ENCODE measurements at regions not wholly inside any gene's neighbourhood (a gene's known extent, or its start where the extent isn't known, plus 50 kb on each side); places are given as distances from the start of the nearest gene placed in this dataset.

DNA sequence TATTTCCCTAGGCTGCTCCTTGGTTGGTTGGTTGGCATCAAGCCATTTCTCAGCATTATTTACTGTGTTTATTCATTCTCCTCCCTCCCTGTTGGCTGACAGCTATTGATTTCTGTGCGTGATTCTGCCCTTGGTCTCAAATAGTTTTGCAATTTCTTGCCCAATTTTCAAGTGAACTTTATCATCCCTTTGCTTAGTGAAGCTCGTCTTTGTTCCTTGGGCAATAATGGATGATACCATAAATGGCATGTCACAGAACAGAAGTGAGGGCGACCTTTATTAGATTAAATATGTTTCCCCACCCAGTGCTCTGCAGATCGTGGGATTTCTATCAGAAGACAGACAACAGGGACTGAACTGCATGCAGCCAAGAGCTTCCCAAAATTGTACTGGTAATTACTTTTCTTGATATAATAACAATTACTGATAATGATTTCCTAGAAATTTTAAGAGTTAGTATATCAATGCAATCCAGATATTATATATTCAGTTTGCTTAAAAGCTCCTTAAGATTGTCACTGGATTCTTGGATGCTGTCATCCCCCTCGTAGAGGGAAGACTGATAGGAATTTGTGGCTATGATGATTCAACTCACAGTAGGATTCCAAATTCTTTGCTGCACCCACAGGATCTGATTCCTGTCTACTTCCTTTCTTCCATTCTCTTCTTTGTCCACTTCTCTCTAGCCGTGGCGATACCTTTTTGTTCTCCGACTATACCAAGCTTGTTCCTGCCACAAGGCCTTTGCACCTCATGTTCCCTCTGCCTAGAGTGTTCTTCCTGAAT lies 122.1 kb upstream of the KAZN start:
- no peak for DNase-seq (ENCODE audit: extremely low read depth in 1 of 2, low read depth in 1 of 2)

- no peak for DNase-seq (ENCODE audit: extremely low read depth in 1 of 2, low read depth in 1 of 2)
These were observed 120.4 kb upstream of the KAZN start for GRCh38 chr1:14478120-14478519.

- no peak for DNase-seq (ENCODE audit: extremely low read depth in 1 of 2, low read depth in 1 of 2)
These were observed 118.6 kb upstream of the KAZN start for GRCh38 chr1:14479865-14480264.

- no peak for DNase-seq (ENCODE audit: extremely low read depth in 1 of 2, low read depth in 1 of 2)
These were observed 115.6 kb upstream of the KAZN start for GRCh38 chr1:14482784-14483450.

- no peak for DNase-seq (ENCODE audit: extremely low read depth in 1 of 2, low read depth in 1 of 2)
These were observed 113.2 kb upstream of the KAZN start for GRCh38 chr1:14485285-14485684.

DNA sequence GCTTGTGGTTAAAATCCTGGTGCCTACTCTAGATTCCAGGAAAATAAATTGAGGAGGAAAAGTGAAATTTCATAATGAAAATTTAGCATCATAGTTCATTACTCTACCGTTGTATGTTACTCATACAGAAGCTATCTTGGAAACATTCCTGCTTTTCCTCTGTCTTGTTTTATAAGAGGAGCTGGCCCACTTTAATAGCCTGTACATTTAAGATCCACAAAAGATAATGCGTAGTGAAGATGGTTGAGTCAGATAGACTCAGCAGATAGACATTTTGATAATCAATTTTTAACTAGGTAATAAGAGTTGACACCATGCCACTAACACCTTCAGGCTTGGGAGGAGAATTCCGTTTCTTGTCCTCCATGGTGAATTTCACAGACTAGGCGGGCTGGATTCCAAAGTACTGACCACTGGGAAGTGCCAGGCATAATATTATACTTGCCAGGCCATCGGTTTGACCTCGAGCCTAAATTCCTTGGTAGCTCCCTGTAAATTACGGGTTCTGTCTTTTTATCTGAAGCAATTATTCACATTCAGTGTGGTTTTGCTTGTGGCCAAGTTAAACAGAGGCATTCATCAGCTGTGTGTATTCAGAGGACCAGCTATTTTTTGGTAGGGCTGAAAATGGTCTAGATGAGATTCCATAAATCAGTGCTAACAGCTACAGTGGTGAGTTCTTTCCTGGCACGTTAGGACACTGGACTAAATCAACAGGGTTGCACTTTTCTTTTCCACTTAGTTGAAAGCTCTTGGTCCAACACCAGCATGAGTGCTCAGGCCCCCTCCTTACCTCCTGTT lies 111.9 kb upstream of the KAZN start:
- DNase-seq (ENCODE audit: extremely low read depth in 1 of 2, low read depth in 1 of 2), result no peak

DNA sequence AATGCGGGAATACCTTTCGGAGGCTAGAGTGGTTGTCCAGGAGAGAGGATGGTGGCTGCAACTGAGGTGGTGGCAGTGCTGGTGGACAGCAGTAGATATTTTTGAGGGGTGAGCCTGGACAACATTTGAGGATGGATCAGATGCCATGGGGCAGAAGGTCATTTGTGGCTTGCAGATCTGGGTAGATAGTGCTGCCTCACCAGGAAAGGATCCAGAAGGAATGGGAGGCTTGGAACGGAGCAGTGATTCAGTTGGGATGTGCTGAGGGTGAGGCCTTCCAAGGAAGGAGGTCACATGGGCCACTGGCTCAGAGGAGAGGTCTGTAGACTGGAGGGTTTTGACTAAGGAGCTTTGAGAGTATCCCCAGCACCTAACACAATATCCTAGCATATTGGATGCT lies 110.8 kb upstream of the KAZN start:
- DNase-seq (ENCODE audit: extremely low read depth in 1 of 2, low read depth in 1 of 2), result no peak

DNA sequence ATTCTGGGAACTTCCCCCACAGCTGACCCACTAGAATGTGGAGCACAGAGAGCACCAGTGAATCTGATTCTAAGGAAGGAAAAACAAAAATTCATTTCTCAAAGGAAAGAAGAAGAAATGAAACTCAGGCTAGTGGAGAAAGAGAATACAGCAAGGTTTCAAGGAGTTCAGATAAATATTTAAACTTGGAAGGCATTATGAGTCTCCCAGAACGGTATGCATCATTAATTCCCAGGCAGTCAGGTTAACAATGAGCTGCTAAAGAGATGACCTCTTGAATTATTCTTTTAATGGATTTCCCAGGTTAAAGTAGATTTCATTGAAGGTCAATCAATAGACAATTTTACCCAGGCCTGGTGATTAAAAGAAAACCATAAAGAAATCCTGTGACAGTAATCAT lies 103.6 kb upstream of the KAZN start:
- DNase-seq (ENCODE audit: extremely low read depth in 1 of 2, low read depth in 1 of 2), result no peak

DNA sequence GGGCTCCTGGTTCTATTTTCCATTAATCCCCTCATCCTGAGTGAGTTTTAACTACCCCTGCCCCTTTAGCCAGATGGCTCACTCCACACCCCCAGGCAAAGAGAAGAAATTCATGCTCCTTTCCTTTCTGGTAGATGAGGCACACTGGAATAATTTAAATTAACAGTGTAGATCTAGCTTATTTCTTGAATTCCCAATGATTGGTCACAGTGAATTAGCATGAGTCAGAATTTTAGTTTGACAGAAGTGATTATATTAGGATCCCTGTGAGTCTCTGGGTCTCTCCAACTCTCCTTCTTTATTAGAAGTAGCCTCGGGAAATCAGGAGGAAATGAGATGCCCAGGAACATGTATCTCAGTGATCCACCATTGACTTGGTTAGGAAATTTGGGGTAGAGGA lies 103.1 kb upstream of the KAZN start:
- no peak for DNase-seq (ENCODE audit: extremely low read depth in 1 of 2, low read depth in 1 of 2)

DNA sequence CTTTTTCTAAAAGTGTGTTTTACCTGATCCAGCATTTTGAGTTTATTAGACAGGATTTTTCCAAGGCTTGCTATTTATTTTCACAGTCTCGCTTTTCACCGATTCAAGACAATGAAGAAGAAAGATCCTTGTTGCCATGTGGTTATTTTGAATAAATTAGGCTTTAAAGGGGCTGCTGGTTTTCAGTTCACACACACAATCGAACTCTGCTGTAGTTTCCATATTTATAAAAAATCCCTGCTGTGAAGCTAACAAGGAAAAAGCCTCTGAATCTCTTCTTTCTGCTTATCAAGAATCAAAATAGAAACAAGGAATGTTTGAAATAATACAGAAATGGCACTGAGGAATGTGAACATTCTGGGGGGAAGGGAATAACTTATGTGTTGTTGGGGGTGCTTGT lies 102.5 kb upstream of the KAZN start:
- no peak for DNase-seq (ENCODE audit: extremely low read depth in 1 of 2, low read depth in 1 of 2)

DNA sequence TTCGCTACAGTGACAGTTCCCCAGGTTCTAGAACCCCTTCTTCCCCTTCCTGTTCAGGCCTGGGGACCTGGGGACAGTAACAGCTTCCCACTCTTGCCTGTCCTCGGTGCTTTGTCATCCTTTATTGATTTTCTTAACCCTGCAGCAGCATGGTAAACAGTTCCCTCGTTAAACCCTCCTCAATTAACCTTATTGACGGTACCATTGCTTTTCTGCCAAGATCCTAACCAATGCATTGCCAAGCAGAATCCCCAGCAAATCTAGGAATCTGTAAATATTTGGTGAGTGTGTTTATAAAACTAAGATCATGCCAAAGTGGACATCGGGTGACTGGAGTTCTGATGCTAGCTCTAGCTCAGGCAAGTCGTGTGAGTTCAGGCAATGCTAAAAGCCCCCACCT lies 99.6 kb upstream of the KAZN start:
- no peak for DNase-seq (ENCODE audit: extremely low read depth in 1 of 2, low read depth in 1 of 2)

DNA sequence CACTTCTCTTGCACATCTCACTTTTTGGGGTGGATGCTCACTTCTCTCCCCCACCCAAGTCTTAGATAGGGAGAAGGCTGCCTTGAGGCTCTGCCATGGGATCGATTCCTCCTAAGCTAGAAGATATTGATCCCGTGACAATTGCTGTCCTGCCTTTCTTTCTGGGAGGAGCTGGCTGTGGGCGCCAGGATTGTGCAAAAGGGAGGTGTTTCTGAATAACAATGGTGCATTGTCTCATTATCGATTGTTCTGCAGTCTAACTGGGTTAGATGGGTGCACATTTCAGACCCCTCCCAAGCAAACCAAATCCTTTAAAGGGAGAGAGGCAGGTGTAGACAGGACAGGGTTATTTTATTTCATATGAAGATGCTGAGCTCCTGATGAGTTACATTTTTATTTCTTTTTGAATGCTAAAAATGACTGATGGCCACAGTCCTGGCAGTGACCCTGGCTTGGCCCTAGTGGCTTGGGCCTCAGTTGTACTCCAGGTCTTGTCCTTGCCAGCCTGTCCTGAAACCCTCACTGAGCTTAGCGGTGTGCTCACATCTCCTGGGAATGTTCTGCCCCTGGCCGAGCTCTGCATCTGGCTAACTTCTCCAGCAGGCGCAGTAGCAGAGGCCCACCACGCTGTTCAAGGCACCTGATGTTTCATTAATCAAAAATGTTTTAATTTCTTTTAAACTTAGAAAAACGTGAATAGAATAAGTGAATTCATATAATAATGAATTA lies 99.0 kb upstream of the KAZN start:
- DNase-seq (ENCODE audit: extremely low read depth in 1 of 2, low read depth in 1 of 2), result no peak

DNA sequence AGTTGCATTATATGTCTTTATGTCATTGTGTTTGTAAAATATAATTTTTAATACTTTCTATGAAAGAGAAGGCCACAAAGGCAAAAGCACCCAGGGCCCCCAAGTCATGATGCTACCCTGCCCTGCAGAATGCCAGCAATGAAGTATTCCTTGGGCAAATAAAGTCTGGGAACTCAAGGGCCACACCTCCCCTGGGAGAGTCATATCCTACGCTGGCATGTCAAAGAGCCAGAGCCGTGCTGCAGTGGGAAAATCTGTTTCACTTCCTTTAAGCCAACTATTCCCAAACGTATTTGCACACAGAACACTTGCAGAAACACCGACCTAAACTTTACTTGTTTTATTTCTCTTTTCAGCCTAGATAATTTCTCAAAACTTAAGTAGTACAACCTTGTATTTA lies 98.4 kb upstream of the KAZN start:
- no peak for DNase-seq (ENCODE audit: extremely low read depth in 1 of 2, low read depth in 1 of 2)

DNA sequence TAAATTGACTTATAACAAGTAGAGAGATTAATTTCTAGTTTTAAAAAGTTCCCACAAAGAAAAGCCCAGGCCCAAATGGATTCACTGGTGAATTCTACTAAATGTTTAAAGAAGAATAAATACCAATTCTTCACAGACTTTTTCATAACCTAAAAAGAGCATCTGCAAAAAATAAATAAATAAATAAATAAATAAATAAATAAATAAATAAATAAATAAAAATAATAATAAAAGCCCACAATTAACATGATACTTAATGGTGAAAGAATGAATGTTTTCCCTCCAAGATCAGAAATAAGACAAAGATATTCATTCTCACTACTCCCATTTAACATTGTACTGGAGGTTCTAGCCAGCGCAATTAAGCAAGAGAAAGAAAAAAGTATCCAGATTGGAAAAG lies 97.6 kb upstream of the KAZN start:
- no peak for DNase-seq (ENCODE audit: extremely low read depth in 1 of 2, low read depth in 1 of 2)

DNA sequence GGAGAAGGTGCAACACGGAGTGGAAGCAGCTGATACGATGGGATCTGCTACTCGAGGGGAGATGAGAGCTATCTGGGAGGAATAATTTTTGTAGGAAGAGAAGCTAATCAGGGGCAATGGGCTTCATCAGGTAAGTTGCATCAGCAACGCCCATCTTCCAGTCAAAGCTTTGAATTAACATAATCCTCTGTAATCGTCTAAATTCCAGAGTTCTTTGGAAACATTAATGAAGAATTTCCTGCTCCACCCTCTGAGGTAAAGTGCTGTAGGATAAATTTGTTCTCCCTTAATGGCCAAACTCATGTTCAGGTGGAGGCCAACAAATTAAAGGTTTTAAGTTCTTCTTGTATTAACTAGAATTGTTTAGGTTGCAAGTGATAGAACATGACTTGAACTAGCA lies 94.0 kb upstream of the KAZN start:
- DNase-seq (ENCODE audit: extremely low read depth in 1 of 2, low read depth in 1 of 2), result no peak

DNA sequence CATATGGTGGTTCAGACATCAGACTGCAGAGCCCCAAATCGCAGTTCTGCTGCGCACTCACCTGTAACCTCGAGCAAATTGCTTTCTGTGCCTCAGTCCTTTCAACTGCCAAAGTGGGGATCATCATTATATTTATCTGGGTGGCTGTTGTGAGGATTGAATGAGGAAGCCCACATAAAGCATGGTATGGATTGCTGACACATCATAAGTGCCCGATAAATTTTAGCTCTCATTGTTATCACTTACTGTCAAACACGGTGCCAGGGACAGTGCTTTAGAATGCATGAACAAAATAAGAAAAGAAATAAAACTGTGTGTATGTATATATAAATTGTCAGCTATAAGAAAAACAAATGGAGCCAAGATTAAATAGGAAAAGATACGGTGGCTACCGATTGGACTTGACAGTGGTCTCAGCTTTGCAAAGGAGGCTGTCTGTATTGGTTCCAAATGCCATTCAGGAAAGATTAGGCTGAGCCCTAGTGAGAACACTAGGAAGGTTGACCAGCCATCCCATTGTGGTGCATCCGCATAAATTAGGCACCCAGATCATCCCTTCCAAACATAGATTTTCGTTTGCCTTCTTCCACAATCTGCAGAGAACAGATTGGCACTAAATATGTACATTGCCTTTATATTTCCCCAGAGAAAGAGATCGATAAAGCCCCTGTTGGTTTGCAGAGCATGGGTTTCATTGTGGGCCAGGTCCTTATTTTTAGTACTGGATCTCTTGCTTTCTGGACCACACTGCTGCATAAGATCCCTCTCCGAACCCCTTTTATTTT lies 91.8 kb upstream of the KAZN start:
- DNase-seq (ENCODE audit: extremely low read depth in 1 of 2, low read depth in 1 of 2), result no peak

DNA sequence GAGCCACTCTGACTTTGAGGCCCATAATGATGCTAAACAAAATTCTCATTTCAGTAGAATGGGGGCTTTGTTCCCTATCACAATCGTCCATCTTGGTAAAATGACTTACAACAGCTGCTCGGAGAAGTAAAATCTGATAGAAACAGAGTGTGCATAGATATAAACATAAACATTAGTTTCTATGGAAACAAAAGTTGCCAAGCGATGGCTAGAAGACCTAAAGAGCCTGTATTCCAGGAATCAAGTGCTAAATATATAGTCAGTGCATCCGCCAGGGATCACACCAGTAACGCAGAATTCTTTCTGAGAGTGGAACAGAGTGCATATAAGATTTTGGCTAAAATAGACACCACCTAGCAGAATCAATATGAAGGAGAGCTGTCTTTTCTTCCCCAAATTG lies 91.2 kb upstream of the KAZN start:
- no peak for DNase-seq (ENCODE audit: extremely low read depth in 1 of 2, low read depth in 1 of 2)

DNA sequence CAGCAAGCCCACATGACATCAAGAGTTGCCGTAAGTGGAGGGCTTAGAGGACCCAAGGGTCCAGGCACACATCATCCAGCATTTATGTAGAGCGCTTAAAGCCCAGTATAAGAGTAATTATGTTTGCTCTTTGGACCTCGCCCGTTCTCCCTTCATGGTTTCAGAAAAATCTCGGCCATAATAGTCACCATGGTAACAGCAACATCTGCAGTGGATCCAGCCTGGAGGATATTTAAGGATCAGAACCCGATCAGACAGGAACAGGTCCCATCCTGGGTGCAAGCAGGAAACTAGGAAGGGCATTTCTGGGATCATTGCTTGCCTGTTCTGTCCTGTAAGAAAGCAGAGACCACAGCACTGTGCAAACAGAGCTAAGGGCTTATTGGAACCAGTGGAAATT lies 89.9 kb upstream of the KAZN start:
- DNase-seq (ENCODE audit: extremely low read depth in 1 of 2, low read depth in 1 of 2), result no peak

- DNase-seq (ENCODE audit: extremely low read depth in 1 of 2, low read depth in 1 of 2), result no peak
These were observed 87.3 kb upstream of the KAZN start for GRCh38 chr1:14511166-14511680.

All from activated CD8-positive, alpha-beta memory T cell treated with anti-CD3 and anti-CD28 coated beads for 1 hour (primary cell).